NB4 (cell line): ENCODE measurements at regions not wholly inside any gene's neighbourhood (a gene's known extent, or its start where the extent isn't known, plus 50 kb on each side); places are given as distances from the start of the nearest gene placed in this dataset.

Experiments
- DNase-seq: peaks from one replicate; pipeline ENCODE4 v3.0.0; 2010; ENCODE audit warnings: low read depth
- H3K4me3 ChIP-seq: one replicate; pipeline ENCODE4 v1.5.1; 2011; ENCODE audit warnings: mild to moderate bottlenecking, low read depth, low read length, moderate library complexity
- CTCF ChIP-seq: IDR thresholded peaks from one replicate; pipeline ENCODE4 v1.5.1; 2012; ENCODE audit warnings: low read depth, low read length
- MAX ChIP-seq: IDR thresholded peaks from 2 replicates; pipeline ENCODE4 v1.6.1; 2011; ENCODE audit warnings: low read depth, low read length
- MYC ChIP-seq: IDR thresholded peaks from 2 replicates; pipeline ENCODE4 v1.6.1; 2011; ENCODE audit warnings: low read depth, low read length
- POLR2A ChIP-seq: IDR thresholded peaks from 2 replicates; pipeline ENCODE4 v1.6.1; 2011; ENCODE audit warnings: mild to moderate bottlenecking; ENCODE audit not compliant: insufficient read length; ENCODE audit errors: extremely low read depth

DNA sequence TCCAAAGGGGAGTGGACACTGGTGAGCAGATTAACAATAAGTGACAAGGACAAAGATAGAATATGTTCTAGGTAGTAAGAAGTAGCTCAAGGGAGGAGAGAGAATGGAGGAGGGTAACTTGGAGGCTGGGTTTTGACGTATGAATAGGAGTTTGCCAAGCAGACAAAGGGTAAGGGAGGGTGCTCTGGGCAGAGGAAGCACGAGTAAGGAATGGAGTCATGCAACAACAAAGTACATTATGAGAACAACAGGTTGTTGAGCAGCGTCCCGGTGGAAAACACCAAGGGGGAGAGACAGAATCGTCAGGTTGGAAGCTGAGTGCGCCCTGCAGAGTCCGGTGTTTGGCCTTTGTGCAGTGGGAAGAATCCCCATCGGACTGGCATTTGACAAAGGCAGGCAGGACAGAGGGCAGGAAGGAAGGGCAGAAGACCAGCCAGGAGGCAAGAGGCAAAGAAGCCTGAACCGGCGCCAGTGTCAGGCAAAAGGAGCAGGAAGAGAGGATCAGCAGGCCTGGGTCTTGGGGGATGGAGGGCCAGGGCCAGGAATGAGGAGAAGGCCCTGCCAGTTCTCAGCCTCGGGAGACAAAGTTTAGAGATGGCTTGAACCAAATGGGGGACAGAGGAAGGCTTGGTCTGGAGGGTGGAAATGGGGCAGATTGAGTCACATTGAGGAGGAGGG, 134.3 kb upstream of the TNRC6C start:
- no peak overlapping the region for H3K4me3 ChIP-seq
- TF ChIP-seq POLR2A, result no peak
- TF ChIP-seq MYC, result no peak
- TF ChIP-seq MAX, result no peak
- no peak for TF ChIP-seq CTCF
- no peak for DNase-seq

- DNase-seq, result no peak
- H3K4me3 ChIP-seq, result no peak overlapping the region
- TF ChIP-seq MYC (no peak), POLR2A (no peak)
Measured at GRCh38 chr17:77824780-77825280, 133.7 kb upstream of the TNRC6C start.

DNA sequence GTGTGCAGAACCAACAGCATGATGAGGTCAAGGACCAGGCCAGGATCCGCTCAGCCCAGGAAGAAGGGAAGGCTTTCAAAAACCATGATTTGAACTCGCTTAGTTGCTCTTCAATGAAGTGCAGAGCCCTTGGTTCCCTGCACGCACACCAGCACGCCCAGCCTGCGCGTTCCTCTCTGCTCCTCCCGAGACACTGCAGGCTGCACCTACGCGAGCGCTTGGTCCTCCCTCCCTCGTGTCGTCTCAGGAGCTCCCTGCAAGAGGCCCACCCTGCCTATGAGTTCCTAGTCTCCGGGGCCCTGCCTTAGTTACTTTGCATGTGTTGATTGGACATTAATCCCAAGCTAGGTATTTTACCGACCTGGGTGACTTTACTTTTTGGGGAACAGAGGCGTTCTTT, 132.9 kb upstream of the TNRC6C start:
- DNase-seq, result no peak
- H3K4me3 ChIP-seq, result no peak overlapping the region
- no peak for TF ChIP-seq POLR2A
- TF ChIP-seq MAX, result no peak
- no peak for TF ChIP-seq CTCF
- TF ChIP-seq MYC, result no peak

DNA sequence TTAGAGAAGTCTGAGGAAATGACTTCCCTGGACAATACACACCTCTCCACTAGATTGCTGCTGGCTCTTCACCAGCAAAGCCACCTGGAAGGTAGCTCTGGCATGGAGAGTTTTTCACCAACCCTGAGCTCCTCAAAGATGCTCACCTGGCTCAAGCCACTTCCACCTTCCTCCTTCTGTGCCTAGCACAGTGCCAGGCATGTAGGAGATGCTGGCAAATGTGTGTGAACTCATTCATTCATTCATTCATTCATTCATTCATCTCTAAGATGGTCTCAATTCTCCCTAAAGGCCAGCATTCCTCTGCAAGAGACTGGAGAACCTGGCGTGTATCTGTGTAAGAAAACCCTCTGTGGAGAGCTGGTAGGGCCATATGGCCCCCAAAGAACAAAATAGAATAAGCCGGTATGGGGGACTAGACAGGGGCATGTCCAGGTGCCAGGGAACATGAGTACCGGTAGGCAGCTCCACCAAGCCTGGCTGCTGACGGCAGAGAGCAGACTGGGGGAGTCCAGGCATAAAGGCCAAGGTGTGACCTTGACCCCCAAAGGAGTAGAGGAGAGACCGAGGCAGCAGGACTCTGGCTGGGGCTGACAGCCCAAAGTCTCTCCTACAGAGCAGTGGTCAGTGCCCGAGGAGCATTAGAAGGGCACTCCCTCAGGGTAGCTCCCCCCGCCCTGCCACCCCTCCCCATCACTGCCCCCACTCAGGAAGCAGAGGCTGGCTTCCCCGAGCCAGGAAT, 132.2 kb upstream of the TNRC6C start:
- no peak overlapping the region for H3K4me3 ChIP-seq
- no peak for TF ChIP-seq MAX
- TF ChIP-seq MYC, result no peak
- TF ChIP-seq CTCF, result no peak
- no peak for TF ChIP-seq POLR2A
- DNase-seq, result no peak

DNA sequence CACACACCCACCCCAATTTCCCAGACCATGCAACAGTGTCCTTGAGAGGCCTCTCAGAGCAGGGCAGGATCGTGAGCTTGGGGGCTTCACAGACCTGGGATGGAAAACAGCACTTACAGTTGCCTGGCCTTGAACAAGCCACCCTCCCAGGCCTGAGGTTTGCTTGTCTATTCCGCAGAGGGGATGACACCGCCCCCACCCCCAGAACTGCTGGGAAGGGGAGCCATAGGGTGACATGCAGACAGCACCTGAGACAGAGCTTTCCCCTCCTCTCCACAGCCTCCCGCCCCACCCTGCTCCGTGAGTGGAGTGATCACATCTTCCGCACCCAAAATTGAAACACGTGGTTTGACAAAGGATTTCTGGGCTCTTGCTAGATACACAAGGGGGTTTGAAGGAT, 131.5 kb upstream of the TNRC6C start:
- no peak for TF ChIP-seq CTCF
- no peak for TF ChIP-seq MYC
- TF ChIP-seq MAX, result no peak
- no peak for TF ChIP-seq POLR2A
- no peak for DNase-seq
- no peak overlapping the region for H3K4me3 ChIP-seq

DNA sequence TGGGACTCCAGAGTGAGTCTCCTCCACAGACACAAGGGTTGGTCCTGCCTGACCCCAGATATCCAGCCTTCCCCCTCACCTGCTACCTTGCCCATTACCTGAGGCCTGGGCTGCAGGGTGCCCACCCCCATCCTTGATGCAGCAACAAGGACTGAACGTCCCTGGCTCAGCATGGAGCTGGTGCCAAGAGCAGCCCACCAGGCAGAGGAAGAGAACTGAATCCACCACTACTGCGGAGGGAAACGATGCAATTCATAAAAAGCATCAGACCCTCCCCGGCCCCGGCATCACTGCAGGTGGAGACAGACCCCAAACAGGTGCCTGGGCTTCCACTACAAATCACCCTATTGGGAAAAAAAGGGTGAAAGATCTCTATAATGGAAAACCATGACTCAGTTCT, 131.0 kb upstream of the TNRC6C start:
- no peak for DNase-seq
- no peak for TF ChIP-seq CTCF
- TF ChIP-seq MAX, result no peak
- TF ChIP-seq POLR2A, result no peak
- no peak for TF ChIP-seq MYC
- no peak overlapping the region for H3K4me3 ChIP-seq
